Neural crest cell (in vitro differentiated cells): ENCODE measurements at regions not wholly inside any gene's neighbourhood (a gene's known extent, or its start where the extent isn't known, plus 50 kb on each side); places are given as distances from the start of the nearest gene placed in this dataset.

Source experiments
- DNase-seq: peaks from one replicate; pipeline ENCODE4 v3.0.0; 2021; ENCODE audit warnings: low read depth, mixed read lengths, low spot score
- H3K27ac Mint-ChIP-seq: one replicate; pipeline ENCODE4 v1.8.0; 2021; ENCODE audit warnings: mild to moderate bottlenecking, mixed read lengths; ENCODE audit not compliant: unreplicated experiment
- H3K27me3 Mint-ChIP-seq: 2 replicates; pipeline ENCODE4 v1.8.0; 2021; ENCODE audit warnings: low read depth, mild to moderate bottlenecking, mixed read lengths
- H3K36me3 Mint-ChIP-seq: 2 replicates; pipeline ENCODE4 v1.8.0; 2021; ENCODE audit warnings: low read depth, mild to moderate bottlenecking, mixed read lengths
- H3K4me1 Mint-ChIP-seq: 2 replicates; pipeline ENCODE4 v1.8.0; 2021; ENCODE audit warnings: mixed read lengths
- H3K4me3 Mint-ChIP-seq: one replicate; pipeline ENCODE4 v1.8.0; 2021; ENCODE audit warnings: mild to moderate bottlenecking, mixed read lengths
- H3K9me3 Mint-ChIP-seq: 2 replicates; pipeline ENCODE4 v1.8.0; 2021; ENCODE audit warnings: mixed read lengths
- TF ChIP-seq, protein P1 (sequence below): fragments of 200-600 bp; sonication (generic); conservative IDR thresholded peaks from 2 replicates; pipeline ENCODE4 v1.5.0; 2021; ENCODE audit warnings: antibody characterized with exemption, mild to moderate bottlenecking

DNA sequence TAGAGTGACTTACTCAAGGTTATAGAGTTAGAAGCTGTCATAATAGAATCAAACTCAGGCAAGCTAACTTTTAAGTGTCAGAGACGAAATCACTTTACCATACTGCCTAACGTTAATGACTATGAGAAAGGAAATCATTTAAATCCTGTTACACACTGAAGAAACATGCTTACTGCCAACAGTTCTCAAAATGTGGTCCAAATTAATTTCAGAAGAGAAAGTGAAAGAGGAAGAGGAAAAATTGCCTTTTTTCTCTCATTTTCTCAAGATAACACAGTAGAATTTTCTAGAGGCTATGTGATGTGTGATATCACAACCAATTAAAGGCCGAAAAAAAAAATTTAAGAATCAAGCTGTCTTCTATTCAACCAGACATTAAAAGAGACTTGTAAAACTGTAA lies 1362.7 kb upstream of the CHAC2 start:
- no peak overlapping the region for H3K4me3 Mint-ChIP-seq

DNA sequence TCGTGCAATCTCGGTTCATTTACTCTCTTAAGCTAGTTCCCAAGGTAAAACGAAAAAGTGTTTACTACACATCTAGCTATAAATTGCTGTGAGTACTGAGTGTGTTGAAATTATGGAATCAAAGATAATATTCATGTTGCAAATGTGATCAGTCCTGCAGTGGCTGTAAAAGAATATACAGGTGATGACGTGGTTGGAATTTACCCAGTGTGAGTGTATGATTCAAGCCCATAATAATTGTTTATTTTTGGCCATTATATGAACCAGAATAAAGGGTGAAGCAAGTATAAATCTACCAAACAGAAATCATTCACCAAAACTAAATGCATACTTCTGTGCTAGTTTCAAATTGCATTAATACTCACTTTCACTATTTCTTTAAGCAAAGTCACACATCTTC lies 1363.6 kb upstream of the CHAC2 start:
- no peak for DNase-seq
- no peaks in the 10 kb centered on the region for H3K36me3 Mint-ChIP-seq
- no peak overlapping the region for H3K4me3 Mint-ChIP-seq
- no peaks in the 10 kb centered on the region for H3K9me3 Mint-ChIP-seq
- no peak overlapping the region for H3K27ac Mint-ChIP-seq
- TF ChIP-seq, protein P1, sequence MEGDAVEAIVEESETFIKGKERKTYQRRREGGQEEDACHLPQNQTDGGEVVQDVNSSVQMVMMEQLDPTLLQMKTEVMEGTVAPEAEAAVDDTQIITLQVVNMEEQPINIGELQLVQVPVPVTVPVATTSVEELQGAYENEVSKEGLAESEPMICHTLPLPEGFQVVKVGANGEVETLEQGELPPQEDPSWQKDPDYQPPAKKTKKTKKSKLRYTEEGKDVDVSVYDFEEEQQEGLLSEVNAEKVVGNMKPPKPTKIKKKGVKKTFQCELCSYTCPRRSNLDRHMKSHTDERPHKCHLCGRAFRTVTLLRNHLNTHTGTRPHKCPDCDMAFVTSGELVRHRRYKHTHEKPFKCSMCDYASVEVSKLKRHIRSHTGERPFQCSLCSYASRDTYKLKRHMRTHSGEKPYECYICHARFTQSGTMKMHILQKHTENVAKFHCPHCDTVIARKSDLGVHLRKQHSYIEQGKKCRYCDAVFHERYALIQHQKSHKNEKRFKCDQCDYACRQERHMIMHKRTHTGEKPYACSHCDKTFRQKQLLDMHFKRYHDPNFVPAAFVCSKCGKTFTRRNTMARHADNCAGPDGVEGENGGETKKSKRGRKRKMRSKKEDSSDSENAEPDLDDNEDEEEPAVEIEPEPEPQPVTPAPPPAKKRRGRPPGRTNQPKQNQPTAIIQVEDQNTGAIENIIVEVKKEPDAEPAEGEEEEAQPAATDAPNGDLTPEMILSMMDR: no peak
- H3K27me3 Mint-ChIP-seq: no peaks in the 10 kb centered on the region
- no peaks in the 10 kb centered on the region for H3K4me1 Mint-ChIP-seq

More for the DNA sequence above, 1362.7 kb upstream of the CHAC2 start:
- no peaks in the 10 kb centered on the region for H3K4me1 Mint-ChIP-seq
- H3K9me3 Mint-ChIP-seq: no peaks in the 10 kb centered on the region
- no peak for DNase-seq
- TF ChIP-seq, protein P1: no peak
- H3K36me3 Mint-ChIP-seq: no peaks in the 10 kb centered on the region
- no peak overlapping the region for H3K27ac Mint-ChIP-seq
- H3K27me3 Mint-ChIP-seq: no peaks in the 10 kb centered on the region

DNA sequence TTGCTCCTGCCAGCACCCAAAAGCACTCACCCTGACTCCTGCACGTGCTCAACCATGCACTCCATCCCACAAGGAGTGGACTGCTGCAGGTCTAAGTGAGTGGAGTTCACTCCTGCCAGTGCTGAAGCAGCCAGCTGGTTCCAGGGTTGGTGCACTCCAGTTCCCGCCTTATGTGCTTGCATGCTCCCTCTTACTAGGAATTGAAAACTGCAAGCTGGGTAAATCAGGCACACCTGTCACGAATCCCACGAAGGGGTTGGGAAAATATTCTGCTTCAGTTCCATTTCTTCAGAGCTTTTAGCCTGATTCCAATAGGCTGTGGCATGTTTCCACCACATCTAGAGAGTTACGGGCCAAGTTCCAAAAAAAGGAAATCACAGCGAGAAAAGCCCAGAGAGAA lies 1365.5 kb upstream of the CHAC2 start:
- H3K4me1 Mint-ChIP-seq: no peaks in the 10 kb centered on the region
- H3K36me3 Mint-ChIP-seq: no peaks in the 10 kb centered on the region
- TF ChIP-seq, protein P1: no peak
- no peaks in the 10 kb centered on the region for H3K9me3 Mint-ChIP-seq
- no peak overlapping the region for H3K27ac Mint-ChIP-seq
- H3K4me3 Mint-ChIP-seq: no peak overlapping the region
- no peak for DNase-seq
- H3K27me3 Mint-ChIP-seq: no peaks in the 10 kb centered on the region

DNA sequence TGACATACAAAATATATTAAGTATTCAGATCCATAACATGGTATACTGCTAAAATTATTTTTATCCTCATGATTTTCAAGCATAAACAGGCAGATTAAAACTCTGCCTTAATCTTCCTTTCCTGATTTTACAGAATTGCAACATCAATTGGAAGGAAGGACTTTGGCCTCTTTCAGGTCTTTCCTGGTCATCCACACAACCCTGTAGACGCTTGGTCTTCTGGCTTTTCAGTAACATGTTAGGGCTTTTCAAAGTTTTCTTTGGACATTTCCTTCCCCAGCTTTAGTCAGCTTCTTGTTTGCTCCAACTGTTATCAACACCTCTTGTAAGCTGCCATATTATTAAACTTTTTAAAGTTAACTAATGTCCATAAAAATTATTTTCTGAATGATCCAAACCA lies 1364.9 kb upstream of the NRXN1 start:
- no peaks in the 10 kb centered on the region for H3K4me1 Mint-ChIP-seq
- peaks cover 6% of the 10 kb centered on the region for H3K9me3 Mint-ChIP-seq
- DNase-seq: no peak
- no peak overlapping the region for H3K27ac Mint-ChIP-seq
- TF ChIP-seq, protein P1: no peak
- H3K36me3 Mint-ChIP-seq: no peaks in the 10 kb centered on the region
- no peak overlapping the region for H3K4me3 Mint-ChIP-seq
- H3K27me3 Mint-ChIP-seq: no peaks in the 10 kb centered on the region

DNA sequence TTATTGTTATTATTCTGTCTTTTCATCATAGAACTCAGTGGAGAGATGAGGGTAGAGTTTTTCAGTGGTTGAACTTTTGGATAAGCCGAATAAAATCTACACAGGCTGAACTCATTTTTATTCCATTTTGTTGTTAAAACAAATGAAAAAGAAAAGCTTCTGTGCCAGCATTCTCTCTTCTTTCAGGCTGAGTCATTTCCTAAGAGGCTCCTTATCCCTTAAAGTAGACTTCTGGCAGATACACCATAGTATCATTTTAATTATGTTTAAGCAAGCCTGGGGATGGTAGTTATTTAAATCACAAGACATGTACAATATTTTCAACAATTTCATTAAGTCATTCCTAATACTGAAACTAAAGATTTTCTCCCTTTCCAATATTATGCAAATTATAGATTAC lies 1364.0 kb upstream of the NRXN1 start:
- Mint-ChIP-seq H3K27me3 (no peaks in the 10 kb centered on the region), H3K27ac (no peak overlapping the region), H3K36me3 (no peaks in the 10 kb centered on the region), H3K4me1 (no peaks in the 10 kb centered on the region), H3K4me3 (no peak overlapping the region), H3K9me3 (peaks cover 6% of the 10 kb centered on the region)
- TF ChIP-seq, protein P1: no peak
- DNase-seq: no peak

DNA sequence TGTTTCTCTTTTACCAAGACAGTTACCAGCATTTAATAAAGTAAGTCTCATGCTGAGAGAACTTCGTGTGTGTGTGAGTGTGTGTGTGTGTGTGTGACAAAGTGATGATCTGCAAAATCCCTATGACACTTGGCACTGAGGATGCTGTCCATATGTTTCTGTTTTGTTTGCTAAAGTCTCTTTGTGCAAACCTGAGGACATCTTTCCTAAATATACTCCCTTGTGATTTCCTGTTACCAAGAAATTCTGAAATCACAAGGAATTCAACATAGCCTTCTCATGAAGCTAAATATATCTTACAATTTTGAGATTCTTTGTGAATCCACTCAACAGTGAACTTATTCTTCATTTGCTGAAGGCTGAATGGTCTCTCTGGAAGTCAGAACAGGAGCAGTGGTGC lies 1359.7 kb upstream of the NRXN1 start:
- no peak overlapping the region for H3K27ac Mint-ChIP-seq
- H3K4me1 Mint-ChIP-seq: no peaks in the 10 kb centered on the region
- H3K27me3 Mint-ChIP-seq: no peaks in the 10 kb centered on the region
- H3K4me3 Mint-ChIP-seq: no peak overlapping the region
- peaks cover 6% of the 10 kb centered on the region for H3K9me3 Mint-ChIP-seq
- TF ChIP-seq, protein P1: no peak
- DNase-seq: no peak
- no peaks in the 10 kb centered on the region for H3K36me3 Mint-ChIP-seq
